ENCODE measurements at regions not wholly inside any gene's neighbourhood (a gene's known extent, or its start where the extent isn't known, plus 50 kb on each side); places are given as distances from the start of the nearest gene placed in this dataset.

GRCh38 chr2:18682681-18683080 is 93.3 kb upstream of the NT5C1B start:
- Histone ChIP-seq H4K20me1 (replicated peaks; ENCODE audit: control insufficient read depth, insufficient read depth, low read length) (no peaks in the 10 kb centered on the region), H3K4me1 (replicated peaks in 1 of 2; ENCODE audit: control insufficient read depth in 2 of 2, insufficient read depth in 2 of 2, low read length in 2 of 2) (no peaks in the 10 kb centered on the region), H3K9me1 (ENCODE audit: control insufficient read depth, insufficient read depth, low read length) (no peaks in the 10 kb centered on the region), H3K9ac (ENCODE audit: insufficient read depth in 1 of 2, low read depth in 2 of 2, low read length in 2 of 2) (no peak overlapping the region), H3K4me3 (no peak overlapping the region), H2AFZ (ENCODE audit: low read depth, low read length) (no peak overlapping the region), H3K27me3 (ENCODE audit: control insufficient read depth in 2 of 2, insufficient read depth in 2 of 2, low read length in 2 of 2) (no peaks in the 10 kb centered on the region), H3K9me3 (replicated peaks; ENCODE audit: control insufficient read depth, insufficient read depth, low read depth, low read length) (no peaks in the 10 kb centered on the region), H3K79me2 (ENCODE audit: control insufficient read depth, insufficient read depth, low read length) (no peaks in the 10 kb centered on the region), H3K27ac (ENCODE audit: extremely low read depth, low read depth, low read length) (no peak overlapping the region), H3K4me2 (ENCODE audit: insufficient read depth, low read length) (no peak overlapping the region), H3K36me3 (ENCODE audit: control insufficient read depth, insufficient read depth, low read length) (no peaks in the 10 kb centered on the region)
- POLR2A ChIA-PET, result no interaction called here
- TF ChIP-seq CBX2 (IDR thresholded peaks at IDR 0.05; ENCODE audit: insufficient read depth, low read length, poor library complexity, severe bottlenecking) (no peak), ATF3 (IDR thresholded peaks at IDR 0.05) (no peak), ATF3 (CRISPR knock-in tag; conservative IDR thresholded peaks at IDR 0.05) (no peak), MAZ (CRISPR knock-in tag; conservative IDR thresholded peaks at IDR 0.05 in 1 of 2, IDR thresholded peaks at IDR 0.05 in 1 of 2) (no peak), MEIS2 (IDR thresholded peaks at IDR 0.05; ENCODE audit: partially characterized antibody) (no peak), NFYB (IDR thresholded peaks at IDR 0.05; ENCODE audit: extremely low read depth, insufficient read length) (no peak), ZNF436 (CRISPR knock-in tag; IDR thresholded peaks at IDR 0.05) (no peak), SRSF9 (IDR thresholded peaks at IDR 0.05; ENCODE audit: borderline replicate concordance, low read depth, low read length) (no peak)
- in situ Hi-C loops (cut with MboI) (no loop called here), intact Hi-C loops (cut with micrococcal nuclease) (no loop called here)
- 0% methylated on average over 1 of the region's 1 CpG for WGBS (ENCODE audit: insufficient coverage, low coverage, missing lambda C conversion rate)
- ATAC-seq, result no peak
- CTCF ChIA-PET (ENCODE audit: low intra/inter-chr PET ratio), result no interaction called here
- no peak for DNase-seq (ENCODE audit: extremely low read depth in 1 of 4, low spot score in 3 of 4)
- no peak for FAIRE-seq
- BruUV-seq (replicated peaks), result no TSS peak
